ENCODE measurements at regions not wholly inside any gene's neighbourhood (a gene's known extent, or its start where the extent isn't known, plus 50 kb on each side); places are given as distances from the start of the nearest gene placed in this dataset.

DNA sequence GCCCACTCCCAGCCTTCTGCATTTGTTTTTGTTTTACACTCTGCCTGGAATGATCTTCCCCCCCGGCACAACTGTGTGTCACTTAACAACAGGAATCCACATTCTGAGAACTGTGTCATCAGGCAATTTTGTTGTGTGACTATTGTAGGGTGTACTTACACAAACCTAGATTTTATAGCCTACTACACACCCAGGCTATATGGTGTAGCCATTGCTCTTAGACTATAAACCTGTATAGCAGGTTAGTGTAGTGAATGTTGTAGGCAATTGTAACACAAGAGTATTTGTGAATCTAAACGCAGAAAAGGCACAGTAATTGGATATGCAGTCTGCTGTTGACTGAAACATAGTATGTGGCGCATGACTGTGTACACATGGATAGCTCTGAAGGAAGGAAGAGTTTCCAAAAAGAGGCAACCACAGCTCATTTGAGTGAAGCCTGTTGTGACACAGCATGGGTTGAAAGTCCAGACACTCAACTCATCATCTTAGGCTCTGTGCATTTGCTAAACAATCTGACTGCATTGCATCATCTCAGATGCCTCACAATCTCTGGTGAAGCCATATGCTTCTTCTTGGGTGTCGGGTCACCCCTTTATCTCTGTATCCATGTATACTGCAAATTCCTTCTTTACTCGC lies 506.6 kb upstream of the SPHKAP start:
- TF ChIP-seq, protein P1, sequence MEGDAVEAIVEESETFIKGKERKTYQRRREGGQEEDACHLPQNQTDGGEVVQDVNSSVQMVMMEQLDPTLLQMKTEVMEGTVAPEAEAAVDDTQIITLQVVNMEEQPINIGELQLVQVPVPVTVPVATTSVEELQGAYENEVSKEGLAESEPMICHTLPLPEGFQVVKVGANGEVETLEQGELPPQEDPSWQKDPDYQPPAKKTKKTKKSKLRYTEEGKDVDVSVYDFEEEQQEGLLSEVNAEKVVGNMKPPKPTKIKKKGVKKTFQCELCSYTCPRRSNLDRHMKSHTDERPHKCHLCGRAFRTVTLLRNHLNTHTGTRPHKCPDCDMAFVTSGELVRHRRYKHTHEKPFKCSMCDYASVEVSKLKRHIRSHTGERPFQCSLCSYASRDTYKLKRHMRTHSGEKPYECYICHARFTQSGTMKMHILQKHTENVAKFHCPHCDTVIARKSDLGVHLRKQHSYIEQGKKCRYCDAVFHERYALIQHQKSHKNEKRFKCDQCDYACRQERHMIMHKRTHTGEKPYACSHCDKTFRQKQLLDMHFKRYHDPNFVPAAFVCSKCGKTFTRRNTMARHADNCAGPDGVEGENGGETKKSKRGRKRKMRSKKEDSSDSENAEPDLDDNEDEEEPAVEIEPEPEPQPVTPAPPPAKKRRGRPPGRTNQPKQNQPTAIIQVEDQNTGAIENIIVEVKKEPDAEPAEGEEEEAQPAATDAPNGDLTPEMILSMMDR (IDR thresholded peaks at IDR 0.05), result no peak
- Histone ChIP-seq H3K9me3 (no peaks in the 10 kb centered on the region), H3K27me3 (ENCODE audit: insufficient read depth in 3 of 3, low read length in 2 of 3) (no peaks in the 10 kb centered on the region), H3K36me3 (ENCODE audit: insufficient read depth in 1 of 2, low read depth in 1 of 2) (no peaks in the 10 kb centered on the region), H3K27ac (no peak overlapping the region), H3K4me1 (no peaks in the 10 kb centered on the region), H3K4me3 (no peak overlapping the region)
- DNase-seq (no peak), ATAC-seq (no peak)
- 72 to 75% (median 75%) methylated on average over 5 of the region's 5 CpGs for WGBS, 3 donors
- intact Hi-C loops (cut with DNase I), result no loop called here

DNA sequence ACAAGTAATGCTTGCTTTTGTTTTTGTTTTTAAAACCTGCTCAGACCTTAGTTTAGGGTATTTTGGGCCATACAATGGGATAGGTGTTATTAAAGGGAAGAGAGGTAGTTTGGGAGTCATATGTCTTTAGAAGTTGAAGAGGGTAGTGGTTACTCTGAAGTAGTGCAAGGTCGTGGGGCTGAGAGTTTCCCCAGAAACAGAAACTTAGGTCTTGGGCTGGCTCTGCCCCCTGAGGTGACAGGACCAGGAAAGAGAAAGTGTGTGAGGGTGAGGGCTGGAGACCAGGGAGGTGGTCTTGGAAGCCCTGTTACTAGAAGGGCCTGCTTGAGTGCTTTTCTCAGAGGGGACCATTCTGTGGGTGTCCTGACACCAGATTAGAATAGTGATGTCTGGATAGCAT lies 500.5 kb upstream of the SPHKAP start:
- ATAC-seq (no peak), DNase-seq (no peak)
- intact Hi-C loops (cut with DNase I), result no loop called here
- Histone ChIP-seq H3K27me3 (ENCODE audit: insufficient read depth in 3 of 3, low read length in 2 of 3) (no peaks in the 10 kb centered on the region), H3K4me3 (no peak overlapping the region), H3K4me1 (no peaks in the 10 kb centered on the region), H3K9me3 (no peaks in the 10 kb centered on the region), H3K27ac (no peak overlapping the region), H3K36me3 (ENCODE audit: insufficient read depth in 1 of 2, low read depth in 1 of 2) (no peaks in the 10 kb centered on the region)
- 40 to 62% (median 40%) methylated on average over 1 of the region's 1 CpG for WGBS, 3 donors
- TF ChIP-seq, protein P1 (IDR thresholded peaks at IDR 0.05), result no peak

DNA sequence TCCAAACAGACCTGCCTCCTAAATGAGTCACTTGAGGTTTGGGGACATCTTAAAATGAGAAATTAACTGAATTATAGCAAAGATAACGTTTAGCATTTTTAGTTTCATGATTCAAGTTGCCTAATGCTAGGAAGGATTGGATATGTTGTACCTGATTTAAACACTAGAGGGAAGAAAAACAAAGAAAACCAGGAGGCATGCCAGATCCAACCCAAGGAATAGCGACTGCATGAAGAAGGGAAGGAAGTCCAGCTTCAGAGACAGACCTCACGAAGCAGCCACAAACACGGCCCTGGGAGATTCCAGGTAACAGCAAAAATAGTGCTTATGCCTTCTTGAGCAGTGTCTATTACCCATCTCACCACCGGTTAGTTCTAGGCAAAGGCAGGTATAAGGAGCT lies 499.9 kb upstream of the SPHKAP start:
- DNase-seq (no peak), ATAC-seq (no peak)
- Histone ChIP-seq H3K27me3 (ENCODE audit: insufficient read depth in 3 of 3, low read length in 2 of 3) (no peaks in the 10 kb centered on the region), H3K9me3 (no peaks in the 10 kb centered on the region), H3K4me3 (no peak overlapping the region), H3K27ac (no peak overlapping the region), H3K36me3 (ENCODE audit: insufficient read depth in 1 of 2, low read depth in 1 of 2) (no peaks in the 10 kb centered on the region), H3K4me1 (no peaks in the 10 kb centered on the region)
- WGBS, 3 donors, result 23 to 30% (median 28%) methylated on average over 5 of the region's 5 CpGs
- TF ChIP-seq, protein P1 (IDR thresholded peaks at IDR 0.05), result no peak
- intact Hi-C loops (cut with DNase I), result no loop called here

DNA sequence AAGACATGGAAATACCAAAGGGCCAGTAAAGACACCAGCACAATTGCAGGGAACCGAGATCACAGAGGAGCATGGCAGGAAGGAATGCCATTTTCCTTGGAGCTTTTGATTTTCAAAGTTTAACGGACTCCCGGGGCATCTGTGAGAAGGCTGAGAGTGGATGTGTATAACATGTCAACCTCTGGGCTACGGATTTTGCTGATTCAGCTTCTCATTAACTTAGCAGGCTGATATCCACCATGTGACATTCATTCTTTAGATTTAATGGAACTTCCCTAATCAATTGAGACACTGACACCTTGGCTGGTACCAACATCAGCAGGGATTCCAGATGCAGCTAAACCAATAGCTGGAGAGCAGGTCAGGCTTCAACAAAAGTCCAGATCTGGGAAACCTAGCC lies 496.6 kb upstream of the SPHKAP start:
- Histone ChIP-seq H3K27ac (no peak overlapping the region), H3K36me3 (ENCODE audit: insufficient read depth in 1 of 2, low read depth in 1 of 2) (no peaks in the 10 kb centered on the region), H3K9me3 (no peaks in the 10 kb centered on the region), H3K4me3 (no peak overlapping the region), H3K4me1 (no peaks in the 10 kb centered on the region), H3K27me3 (ENCODE audit: insufficient read depth in 3 of 3, low read length in 2 of 3) (no peaks in the 10 kb centered on the region)
- ATAC-seq (no peak), DNase-seq (no peak)
- 79 to 88% (median 84%) methylated on average over 4 of the region's 4 CpGs for WGBS, 3 donors
- intact Hi-C loops (cut with DNase I), result no loop called here
- TF ChIP-seq, protein P1 (IDR thresholded peaks at IDR 0.05), result no peak

DNA sequence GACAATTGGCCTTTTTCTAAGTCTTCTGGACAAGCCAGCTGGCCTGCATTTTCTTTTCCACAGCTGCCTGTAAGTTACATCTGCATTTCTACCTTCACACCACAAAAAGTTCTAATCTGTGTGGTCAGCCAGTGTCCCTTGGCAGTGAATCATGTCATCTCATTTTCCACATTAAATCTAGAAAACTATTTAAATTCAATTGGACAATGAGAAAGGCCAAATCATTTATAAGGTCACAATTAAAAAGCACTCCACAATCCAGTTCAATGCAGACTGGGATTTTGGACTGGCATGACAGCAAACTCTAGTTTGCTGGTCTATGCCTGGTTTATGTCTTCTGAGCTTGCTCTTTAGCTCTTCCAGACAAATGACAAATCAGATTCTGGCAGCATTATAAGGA lies 494.2 kb upstream of the SPHKAP start:
- Histone ChIP-seq H3K4me1 (no peaks in the 10 kb centered on the region), H3K27me3 (ENCODE audit: insufficient read depth in 3 of 3, low read length in 2 of 3) (no peaks in the 10 kb centered on the region), H3K9me3 (no peaks in the 10 kb centered on the region), H3K36me3 (ENCODE audit: insufficient read depth in 1 of 2, low read depth in 1 of 2) (no peaks in the 10 kb centered on the region), H3K27ac (no peak overlapping the region), H3K4me3 (no peak overlapping the region)
- intact Hi-C loops (cut with DNase I), result no loop called here
- no peak for DNase-seq
- TF ChIP-seq, protein P1 (IDR thresholded peaks at IDR 0.05), result no peak
- ATAC-seq, result no peak

Data from psoas muscle (tissue), 7 donors.